ENCODE measurements at regions not wholly inside any gene's neighbourhood (a gene's known extent, or its start where the extent isn't known, plus 50 kb on each side); places are given as distances from the start of the nearest gene placed in this dataset.

- TF ChIP-seq RAD21 (IDR thresholded peaks at IDR 0.05; ENCODE audit: insufficient read depth, low read depth, low read length) (peak; percentile 32; the same call in 1 of the 2 replicates), STAT3 (IDR thresholded peaks at IDR 0.05; ENCODE audit: low read depth, low read length) (no peak; the same call in 1 of the 2 replicates), TCF3 (IDR thresholded peaks at IDR 0.05; ENCODE audit: borderline replicate concordance, insufficient read depth, low read depth, low read length) (no peak), CBX5 (IDR thresholded peaks at IDR 0.05; ENCODE audit: low read depth) (no peak; the same call in 1 of the 2 replicates), ELK1 (IDR thresholded peaks at IDR 0.05; ENCODE audit: low read depth, low read length) (no peak), YY1 (IDR thresholded peaks at IDR 0.05; ENCODE audit: low read depth, low read length) (0 out of 2 replicates have a peak, but pooled peaks have one; percentile 23), POLR2A (IDR thresholded peaks at IDR 0.05; ENCODE audit: low read depth, low read length) (no peak), POLR2AphosphoS5 (IDR thresholded peaks at IDR 0.05; ENCODE audit: low read length) (peak; percentile 54; the same call in 1 of the 2 replicates), NFXL1 (IDR thresholded peaks at IDR 0.05; ENCODE audit: borderline replicate concordance) (no peak), ZNF274 (IDR thresholded peaks at IDR 0.05; ENCODE audit: insufficient read depth, insufficient read length) (no peak), BRCA1 (IDR thresholded peaks at IDR 0.05; ENCODE audit: low read depth, low read length) (no peak), BCLAF1 (IDR thresholded peaks at IDR 0.05) (no peak), PBX3 (IDR thresholded peaks at IDR 0.05; ENCODE audit: insufficient replicate concordance, low read depth, low read length) (no peak), EED (IDR thresholded peaks at IDR 0.05; ENCODE audit: low read depth) (peak; percentile 91), MTA2 (IDR thresholded peaks at IDR 0.05; ENCODE audit: low read depth) (peak; percentile 58; the same call in 1 of the 2 replicates), ATF2 (IDR thresholded peaks at IDR 0.05; ENCODE audit: low read length) (peak; percentile 85), MYB (IDR thresholded peaks at IDR 0.05; ENCODE audit: borderline replicate concordance, low read depth, low read length) (no peak), RELA (IDR thresholded peaks at IDR 0.05; ENCODE audit: borderline replicate concordance, partially characterized antibody) (no peak), SUZ12 (IDR thresholded peaks at IDR 0.05; ENCODE audit: unreplicated experiment) (no peak), ZBTB40 (IDR thresholded peaks at IDR 0.05; ENCODE audit: borderline replicate concordance) (no peak)
Observed at GRCh38 chr12:92432724-92433441, 269.9 kb upstream of the PLEKHG7 start (continued).

Measured in GM12878 (cell line).